ENCODE measurements at regions not wholly inside any gene's neighbourhood (a gene's known extent, or its start where the extent isn't known, plus 50 kb on each side); places are given as distances from the start of the nearest gene placed in this dataset.

DNA sequence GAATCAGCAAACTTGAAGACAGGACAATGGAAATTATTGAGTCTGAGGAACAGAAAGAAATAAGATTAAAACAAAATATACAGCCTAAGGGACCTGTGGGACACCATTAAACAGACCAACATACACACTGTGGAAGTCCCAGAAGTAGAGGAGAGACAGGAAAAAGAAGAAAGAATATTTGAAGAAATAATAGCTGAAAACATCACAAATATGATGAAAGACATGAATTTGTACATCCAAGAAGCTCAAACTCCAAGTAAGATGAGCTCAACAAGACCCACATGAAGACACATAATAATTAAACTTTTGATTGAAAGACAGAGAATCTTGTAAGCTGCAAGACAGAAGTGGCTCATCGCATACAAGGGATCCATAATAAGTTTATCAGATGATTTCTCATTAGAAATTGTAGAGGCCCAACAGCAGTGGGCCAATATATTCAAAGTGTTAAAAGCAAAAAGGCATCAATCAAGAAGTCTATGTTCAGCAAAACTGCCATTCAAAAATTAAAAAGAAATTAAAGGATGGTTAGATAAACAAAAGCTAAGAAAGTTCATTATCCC is 311.3 kb upstream of the ADGRL2 start:
- TF ChIP-seq, protein P1, sequence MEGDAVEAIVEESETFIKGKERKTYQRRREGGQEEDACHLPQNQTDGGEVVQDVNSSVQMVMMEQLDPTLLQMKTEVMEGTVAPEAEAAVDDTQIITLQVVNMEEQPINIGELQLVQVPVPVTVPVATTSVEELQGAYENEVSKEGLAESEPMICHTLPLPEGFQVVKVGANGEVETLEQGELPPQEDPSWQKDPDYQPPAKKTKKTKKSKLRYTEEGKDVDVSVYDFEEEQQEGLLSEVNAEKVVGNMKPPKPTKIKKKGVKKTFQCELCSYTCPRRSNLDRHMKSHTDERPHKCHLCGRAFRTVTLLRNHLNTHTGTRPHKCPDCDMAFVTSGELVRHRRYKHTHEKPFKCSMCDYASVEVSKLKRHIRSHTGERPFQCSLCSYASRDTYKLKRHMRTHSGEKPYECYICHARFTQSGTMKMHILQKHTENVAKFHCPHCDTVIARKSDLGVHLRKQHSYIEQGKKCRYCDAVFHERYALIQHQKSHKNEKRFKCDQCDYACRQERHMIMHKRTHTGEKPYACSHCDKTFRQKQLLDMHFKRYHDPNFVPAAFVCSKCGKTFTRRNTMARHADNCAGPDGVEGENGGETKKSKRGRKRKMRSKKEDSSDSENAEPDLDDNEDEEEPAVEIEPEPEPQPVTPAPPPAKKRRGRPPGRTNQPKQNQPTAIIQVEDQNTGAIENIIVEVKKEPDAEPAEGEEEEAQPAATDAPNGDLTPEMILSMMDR (conservative IDR thresholded peaks at IDR 0.05; ENCODE audit: low read depth, low read length) = no peak
- TF ChIP-seq EZH2 (IDR thresholded peaks at IDR 0.05; ENCODE audit: borderline replicate concordance, low read depth, low read length, poor library complexity, severe bottlenecking) = no peak

All from A673 (cell line).